OCI-LY1 (cell line): ENCODE measurements at regions not wholly inside any gene's neighbourhood (a gene's known extent, or its start where the extent isn't known, plus 50 kb on each side); places are given as distances from the start of the nearest gene placed in this dataset.

Experiments used
- H2AFZ ChIP-seq: fragments of 200-600 bp; sonication (generic), shearing (Covaris generic); 2 replicates; pipeline ENCODE4 v1.6.0; 2014; ENCODE audit warnings: antibody characterized with exemption, mild to moderate bottlenecking, low read length
- H3F3A ChIP-seq: fragments of 200-600 bp; sonication (generic), shearing (Covaris generic); 2 replicates; pipeline ENCODE4 v1.6.0; 2014; ENCODE audit warnings: mild to moderate bottlenecking, antibody characterized with exemption, low read length, moderate library complexity; ENCODE audit not compliant: insufficient read depth
- H3K27ac ChIP-seq: fragments of 200-600 bp; sonication (generic); 2 replicates; pipeline ENCODE4 v1.5.1; 2014; ENCODE audit warnings: low read length, mixed run types, mild to moderate bottlenecking, low read depth; ENCODE audit not compliant: poor library complexity, severe bottlenecking
- H3K27me3 ChIP-seq: fragments of 200-600 bp; sonication (generic); 2 replicates; pipeline ENCODE4 v1.6.0; 2014; ENCODE audit warnings: antibody characterized with exemption, mild to moderate bottlenecking, low read length, moderate library complexity; ENCODE audit not compliant: insufficient read depth
- H3K36me3 ChIP-seq: fragments of 200-600 bp; sonication (generic); 2 replicates; pipeline ENCODE4 v1.6.1; 2014; ENCODE audit warnings: mild to moderate bottlenecking, antibody characterized with exemption, low read length, moderate library complexity, mixed read lengths; ENCODE audit not compliant: insufficient read depth
- H3K4me1 ChIP-seq: fragments of 200-600 bp; sonication (generic); 2 replicates; pipeline ENCODE4 v1.5.1; 2014; ENCODE audit warnings: mild to moderate bottlenecking, low read length, moderate library complexity; ENCODE audit not compliant: insufficient read depth, severe bottlenecking
- H3K4me2 ChIP-seq: fragments of 200-600 bp; sonication (generic), shearing (Covaris generic); 2 replicates; pipeline ENCODE4 v1.6.1; 2014; ENCODE audit warnings: low read length
- H3K4me3 ChIP-seq: fragments of 200-600 bp; sonication (generic); 2 replicates; pipeline ENCODE4 v1.5.1; 2014; ENCODE audit warnings: low read length, low read depth, mild to moderate bottlenecking, mixed read lengths; ENCODE audit not compliant: poor library complexity, severe bottlenecking
- H3K79me2 ChIP-seq: fragments of 200-600 bp; shearing (Covaris generic); 2 replicates; pipeline ENCODE4 v1.6.1; 2016; ENCODE audit warnings: mixed run types, low read length, mixed read lengths; ENCODE audit not compliant: insufficient read depth
- H3K9ac ChIP-seq: fragments of 200-600 bp; sonication (generic), shearing (Covaris generic); 2 replicates; pipeline ENCODE4 v1.6.1; 2014; ENCODE audit warnings: mild to moderate bottlenecking, low read length, mixed read lengths
- H3K9me2 ChIP-seq: fragments of 200-600 bp; sonication (generic), shearing (Covaris generic); 2 replicates; pipeline ENCODE4 v1.6.1; 2014; ENCODE audit warnings: low read depth, mild to moderate bottlenecking, low read length, mixed read lengths
- H3K9me3 ChIP-seq: fragments of 200-600 bp; shearing (Covaris generic); 2 replicates; pipeline ENCODE4 v1.6.1; 2014; ENCODE audit warnings: low read length, mixed read lengths
- H4K20me1 ChIP-seq: fragments of 200-600 bp; sonication (generic), shearing (Covaris generic); 2 replicates; pipeline ENCODE4 v1.6.0; 2016; ENCODE audit warnings: mild to moderate bottlenecking, low read length; ENCODE audit not compliant: insufficient read depth
- CTCF ChIP-seq: fragments of 200-600 bp; sonication (generic), shearing (Covaris generic); IDR thresholded peaks from 2 replicates; pipeline ENCODE4 v1.5.1; 2017; ENCODE audit warnings: mild to moderate bottlenecking, antibody characterized with exemption, low read length, moderate library complexity, mixed read lengths
- EZH2 ChIP-seq: fragments of 200-600 bp; sonication (generic), shearing (Covaris generic); IDR thresholded peaks from 2 replicates; pipeline ENCODE4 v1.8.0; 2017; ENCODE audit warnings: borderline replicate concordance, mixed run types, mild to moderate bottlenecking, antibody characterized with exemption, low read length, moderate library complexity, mixed read lengths

GRCh38 chr14:65866448-65866847 lies 453.9 kb downstream of the FUT8 start:
- Histone ChIP-seq H3K4me3 (no peak overlapping the region), H3K27ac (no peak overlapping the region), H3K36me3 (no peaks in the 10 kb centered on the region), H3K9me2 (no peaks in the 10 kb centered on the region), H3K79me2 (no peaks in the 10 kb centered on the region), H3K9me3 (no peaks in the 10 kb centered on the region), H3K4me2 (no peak overlapping the region), H3K27me3 (no peaks in the 10 kb centered on the region), H3K9ac (no peak overlapping the region), H3F3A (no peaks in the 10 kb centered on the region), H2AFZ (no peak overlapping the region), H3K4me1 (no peaks in the 10 kb centered on the region), H4K20me1 (no peaks in the 10 kb centered on the region)
- TF ChIP-seq CTCF (no peak), EZH2 (no peak)

GRCh38 chr14:65866886-65867285 lies 454.4 kb downstream of the FUT8 start:
- H3K9ac ChIP-seq, result no peak overlapping the region
- no peaks in the 10 kb centered on the region for H3K4me1 ChIP-seq
- no peaks in the 10 kb centered on the region for H4K20me1 ChIP-seq
- H3K27ac ChIP-seq, result no peak overlapping the region
- no peaks in the 10 kb centered on the region for H3K9me2 ChIP-seq
- no peaks in the 10 kb centered on the region for H3K27me3 ChIP-seq
- H3K36me3 ChIP-seq, result no peaks in the 10 kb centered on the region
- no peak overlapping the region for H3K4me3 ChIP-seq
- H2AFZ ChIP-seq, result no peak overlapping the region
- no peak for TF ChIP-seq CTCF
- no peak for TF ChIP-seq EZH2
- no peaks in the 10 kb centered on the region for H3F3A ChIP-seq
- no peak overlapping the region for H3K4me2 ChIP-seq
- H3K79me2 ChIP-seq, result no peaks in the 10 kb centered on the region
- H3K9me3 ChIP-seq, result no peaks in the 10 kb centered on the region

- Histone ChIP-seq H3K9me3 (no peaks in the 10 kb centered on the region), H3K4me1 (no peaks in the 10 kb centered on the region), H3K79me2 (no peaks in the 10 kb centered on the region), H3F3A (no peaks in the 10 kb centered on the region), H3K27me3 (no peaks in the 10 kb centered on the region), H2AFZ (no peak overlapping the region), H3K27ac (no peak overlapping the region), H3K9ac (no peak overlapping the region), H3K9me2 (no peaks in the 10 kb centered on the region), H3K36me3 (no peaks in the 10 kb centered on the region), H4K20me1 (no peaks in the 10 kb centered on the region), H3K4me3 (no peak overlapping the region), H3K4me2 (no peak overlapping the region)
- TF ChIP-seq CTCF (no peak), EZH2 (no peak)
Observed at GRCh38 chr14:65867333-65867732, 454.8 kb downstream of the FUT8 start.
